Myocyte (in vitro differentiated cells): ENCODE measurements at regions not wholly inside any gene's neighbourhood (a gene's known extent, or its start where the extent isn't known, plus 50 kb on each side); places are given as distances from the start of the nearest gene placed in this dataset.

Experiments used
- DNase-seq: peaks from one replicate; pipeline ENCODE4 v3.0.0-alpha.2; 2012; ENCODE audit warnings: low read depth

DNA sequence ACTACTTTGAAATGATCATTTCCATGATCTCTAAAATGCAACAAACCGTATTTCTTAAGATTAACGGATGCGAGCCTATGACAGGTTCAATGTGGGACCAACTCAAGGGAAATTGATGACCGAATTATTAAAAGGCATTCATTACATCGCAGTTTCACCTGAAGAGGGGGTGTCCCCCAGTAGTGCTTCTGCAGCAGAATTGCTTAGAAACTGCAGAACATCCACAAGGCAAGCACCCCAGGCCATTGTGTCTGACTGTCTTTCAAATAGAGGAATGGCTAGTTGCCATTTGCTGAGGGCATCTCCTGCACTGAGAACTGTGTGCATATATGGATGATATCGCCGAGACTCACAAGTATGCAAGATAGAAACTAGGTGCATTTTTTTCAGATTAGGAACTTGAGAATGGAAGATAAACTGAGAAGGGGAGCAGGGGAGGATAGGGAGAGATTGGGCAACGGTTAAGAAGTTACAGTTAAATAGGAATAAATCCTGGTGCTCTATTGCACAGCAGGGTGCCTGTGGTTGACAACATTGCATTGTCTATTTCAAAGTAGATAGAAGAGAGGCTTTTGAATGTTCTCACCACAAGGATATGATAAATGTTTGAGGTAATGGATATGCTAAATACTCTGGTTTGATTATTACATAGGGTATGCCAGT, 234.3 kb upstream of the PLEKHG7 start:
- DNase-seq: peak; percentile 66

DNA sequence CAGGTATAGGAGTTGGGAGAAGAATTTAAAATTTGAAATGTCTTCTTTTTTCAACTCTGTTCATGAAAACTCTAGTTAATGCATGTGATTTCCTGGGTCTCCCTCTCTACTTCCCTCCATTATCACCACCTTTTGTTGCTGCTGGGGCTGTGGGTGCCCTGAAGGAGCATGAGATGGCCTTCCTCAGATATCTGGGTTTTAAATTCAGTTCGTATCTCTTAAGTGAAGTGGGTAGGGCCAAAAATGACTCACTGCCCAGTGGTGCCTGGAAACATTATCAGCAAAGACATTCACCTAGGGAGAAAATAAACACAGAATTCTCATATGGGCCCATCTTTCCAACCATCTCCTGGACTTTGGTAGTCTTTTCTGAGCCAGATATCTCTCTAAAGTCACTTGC, 234.9 kb upstream of the PLEKHG7 start:
- peak; percentile 88 for DNase-seq

DNA sequence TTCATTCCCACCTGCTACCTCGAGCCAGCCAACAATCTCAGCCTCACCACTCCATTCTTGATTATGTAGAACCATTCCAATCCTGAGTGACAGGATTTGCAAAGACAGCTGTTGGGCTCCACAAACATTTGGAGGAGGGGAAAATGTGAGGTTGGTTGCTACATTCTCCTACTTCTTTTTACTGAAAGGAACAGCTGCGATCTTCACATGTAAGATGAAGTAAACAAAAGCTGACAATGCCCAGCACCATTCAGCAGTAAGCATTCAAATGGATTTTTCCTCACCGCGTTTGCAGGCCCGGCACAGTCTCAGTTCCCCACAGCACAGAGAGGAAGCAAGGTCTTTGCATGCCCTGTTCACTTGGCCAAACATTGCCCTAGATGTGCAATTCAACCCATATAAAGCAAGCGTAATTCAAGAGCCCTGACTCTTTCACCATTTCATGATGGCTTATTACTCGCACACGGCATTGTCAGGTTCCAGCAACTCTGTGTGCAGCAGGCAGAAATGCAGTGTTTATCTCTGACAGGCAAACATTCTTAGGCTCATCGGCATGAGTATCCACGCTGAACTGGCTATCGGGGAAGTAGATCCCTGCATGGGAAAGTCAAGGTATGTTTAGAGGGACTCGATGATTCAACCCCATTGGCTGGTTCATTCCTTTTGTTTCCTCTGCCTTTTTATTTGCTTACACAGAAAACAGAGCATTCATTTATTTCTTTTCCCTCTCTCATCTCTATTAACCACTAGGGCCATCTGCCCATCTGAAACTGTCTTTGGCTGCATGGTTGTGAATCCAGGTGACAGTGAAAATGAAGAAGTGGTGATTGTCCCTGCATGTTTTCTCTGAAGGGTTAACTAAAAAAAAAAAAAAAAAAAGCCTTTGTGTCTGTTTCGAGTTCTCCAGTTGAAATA, 236.1 kb upstream of the PLEKHG7 start:
- DNase-seq: peak; percentile 100

DNA sequence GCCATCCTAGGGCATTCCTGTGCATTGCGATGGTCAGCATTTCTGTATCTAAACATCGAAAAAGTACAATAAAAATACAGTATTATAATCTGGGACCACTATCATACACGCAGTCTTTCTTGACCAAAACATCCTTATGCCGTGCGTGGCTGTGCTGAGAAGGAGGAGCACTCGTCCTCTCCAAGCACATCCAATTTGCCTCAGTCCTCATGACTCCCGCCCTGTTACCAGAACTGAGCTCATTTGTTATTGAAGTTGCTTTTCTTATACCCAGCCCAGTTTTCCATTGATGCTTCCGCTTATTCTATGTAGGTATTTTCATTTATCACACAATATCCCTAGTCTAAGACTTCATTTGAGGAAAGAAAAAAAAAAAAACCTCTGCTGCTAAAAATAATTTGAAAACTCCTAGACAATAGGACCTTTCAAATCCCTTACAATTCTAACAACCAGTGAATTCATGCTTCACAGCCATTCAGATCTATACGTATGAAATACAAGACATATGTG, 236.9 kb upstream of the PLEKHG7 start:
- peak; percentile 61 for DNase-seq

DNA sequence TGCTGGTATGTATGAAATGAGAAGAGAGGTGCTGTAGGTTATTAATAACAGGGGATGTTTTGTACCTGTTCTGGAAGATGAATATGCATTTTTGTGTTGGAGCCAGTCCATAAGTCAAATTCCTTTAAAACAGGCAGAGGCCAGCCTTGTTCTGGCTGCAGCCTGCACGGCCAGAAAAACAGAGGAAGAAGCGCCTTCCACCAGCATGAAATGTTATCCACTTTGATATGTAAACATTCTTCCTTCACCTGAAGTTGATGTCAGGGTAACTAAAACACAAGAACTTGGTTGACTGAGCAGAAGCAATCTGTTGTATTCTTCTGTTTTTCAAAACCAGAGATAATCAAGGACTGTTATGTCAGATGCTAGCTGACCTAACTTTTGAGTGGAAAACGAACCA, 237.9 kb upstream of the PLEKHG7 start:
- no peak for DNase-seq

DNA sequence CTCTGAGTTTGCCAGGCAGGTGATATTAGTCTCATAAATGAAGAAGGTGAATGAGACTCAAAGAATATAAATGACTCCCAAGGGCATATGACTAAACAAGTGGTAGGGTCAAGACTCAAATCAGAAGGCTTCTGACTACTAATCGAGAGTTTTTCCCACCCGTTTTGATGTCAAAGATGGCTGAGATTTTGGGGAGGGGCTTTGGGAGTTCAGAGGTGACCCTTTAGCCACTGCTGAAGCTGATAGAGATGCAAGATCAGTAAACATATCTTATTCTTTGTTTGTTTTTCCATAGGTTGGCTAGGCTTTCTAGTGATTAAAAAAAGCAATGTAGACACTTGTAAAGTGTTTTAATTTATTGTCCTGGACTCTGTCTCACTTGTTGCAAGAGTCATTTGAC, 239.6 kb upstream of the PLEKHG7 start:
- no peak for DNase-seq

DNA sequence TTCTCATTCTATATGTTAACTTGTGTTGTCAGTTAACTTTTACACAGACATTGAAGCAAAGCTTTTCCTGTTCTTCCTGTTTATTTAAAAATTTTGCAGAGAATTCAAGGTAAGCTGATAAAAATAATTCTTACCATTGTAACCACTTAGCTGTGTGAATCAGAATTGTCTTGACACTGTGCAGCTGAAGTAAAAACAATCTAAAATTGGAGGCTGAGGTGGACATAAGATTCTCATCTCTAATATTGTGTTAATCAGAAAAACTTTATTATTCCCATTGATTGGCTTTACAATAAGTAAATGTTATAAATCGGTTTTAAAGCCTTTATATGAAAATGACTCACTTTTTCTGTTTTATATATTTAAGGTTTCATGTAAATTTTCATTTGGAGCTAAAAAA, 240.3 kb upstream of the PLEKHG7 start:
- DNase-seq: peak; percentile 62

DNA sequence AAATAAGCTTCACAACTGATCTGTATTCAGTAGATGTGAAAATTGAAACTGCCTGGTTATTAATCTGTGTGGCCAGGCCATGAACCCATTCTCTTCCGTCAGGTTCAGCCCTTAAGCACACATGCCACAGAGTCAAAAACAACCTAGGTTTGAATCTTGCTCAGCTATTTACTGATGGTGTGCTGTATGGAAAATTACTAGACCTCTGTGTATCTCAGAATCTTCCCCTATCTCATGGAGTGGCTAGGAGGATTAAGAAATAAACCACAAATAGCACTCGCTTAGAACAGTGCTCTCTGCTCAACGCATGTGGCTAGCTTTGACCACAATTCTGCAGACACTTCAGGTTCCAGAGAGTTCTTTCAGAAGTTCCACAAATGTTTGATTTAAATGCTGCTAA, 240.7 kb upstream of the PLEKHG7 start:
- DNase-seq: peak; percentile 90

DNA sequence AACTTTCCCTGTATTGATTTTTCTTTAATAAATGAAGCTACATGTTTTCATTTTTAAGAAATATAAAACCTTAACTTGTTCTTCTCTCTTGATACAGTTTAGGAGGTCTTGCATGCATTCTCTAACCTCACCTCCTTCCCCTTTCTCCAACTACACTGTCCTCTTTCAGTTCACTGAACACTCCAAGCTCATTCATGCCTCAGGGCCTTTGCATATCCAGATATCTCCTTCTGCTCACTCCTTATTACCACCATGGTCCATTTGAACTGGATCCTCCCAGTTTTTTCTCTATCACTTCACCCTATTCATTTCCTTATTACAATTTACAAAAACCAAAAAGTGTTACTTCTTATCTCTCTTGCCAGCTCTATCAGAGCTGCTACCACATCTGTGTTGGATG, 242.9 kb upstream of the PLEKHG7 start:
- no peak for DNase-seq

DNA sequence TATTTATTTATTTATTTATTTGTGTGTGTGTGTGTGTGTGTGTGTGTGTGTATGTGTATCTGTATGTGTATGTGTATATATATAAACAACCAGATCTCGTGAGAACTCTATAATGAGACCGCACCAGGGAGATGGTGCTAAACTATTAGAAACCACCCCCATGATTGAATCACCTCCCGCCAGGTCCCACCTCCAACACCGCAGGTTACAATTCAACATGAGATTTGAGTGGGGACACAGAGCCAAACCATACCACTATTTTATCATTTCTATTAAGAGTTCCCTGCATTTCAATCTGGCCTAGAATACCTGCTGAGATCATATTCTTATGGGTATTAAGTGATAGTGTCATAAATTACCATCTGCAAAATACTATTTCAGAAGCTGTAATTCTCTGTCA, 243.8 kb upstream of the PLEKHG7 start:
- DNase-seq: no peak

DNA sequence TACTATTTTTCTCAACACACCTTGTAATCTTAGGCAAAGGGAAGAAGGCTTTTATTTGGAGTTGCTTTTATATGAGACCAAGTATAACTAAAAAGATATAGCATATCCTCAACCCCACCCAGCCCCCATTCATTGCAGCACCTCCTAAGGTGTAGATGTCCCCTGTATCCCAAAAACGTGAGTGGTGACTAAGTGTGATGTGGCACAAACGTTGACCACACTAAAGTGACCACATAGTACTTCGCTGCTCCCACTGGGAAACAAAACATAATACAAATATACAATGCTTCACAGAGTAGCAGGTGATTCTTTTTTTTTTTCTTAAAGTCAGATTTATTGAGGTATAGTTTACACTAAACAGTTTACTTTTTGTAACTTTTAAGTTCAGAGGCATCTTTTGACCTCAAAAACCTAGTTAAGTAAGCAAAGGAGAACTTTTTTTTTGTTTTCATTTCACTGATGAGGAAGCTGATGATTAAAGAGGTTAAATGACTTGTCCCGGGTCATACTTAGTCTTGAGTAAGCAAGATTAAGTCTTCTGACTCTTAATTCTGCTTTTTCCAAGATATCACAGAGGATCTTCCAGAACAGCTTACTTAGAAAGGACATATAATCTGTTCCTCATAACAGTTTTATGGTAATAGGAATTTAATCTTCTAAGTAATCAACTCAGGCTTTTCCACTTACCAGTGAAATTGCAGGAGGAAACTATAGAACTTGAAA, 245.2 kb upstream of the PLEKHG7 start:
- DNase-seq: no peak

DNA sequence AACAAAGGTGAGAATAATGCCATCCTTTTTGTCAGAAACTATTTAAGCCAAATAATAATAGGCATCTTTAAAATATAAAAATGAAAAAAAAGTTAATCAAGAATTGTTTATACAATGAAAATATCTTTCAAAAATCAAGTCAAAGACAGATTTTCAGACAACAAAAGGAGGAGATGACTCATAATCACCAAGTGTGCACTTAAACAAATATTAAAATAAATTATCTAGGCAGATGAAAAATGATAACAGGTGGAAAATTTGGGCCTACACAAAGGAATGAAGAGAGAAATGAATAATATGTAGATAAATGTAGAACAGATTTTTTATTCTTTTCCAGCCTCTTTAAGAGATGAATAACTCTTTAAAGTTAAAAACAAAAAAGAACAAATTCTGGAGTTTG, 250.0 kb upstream of the PLEKHG7 start:
- DNase-seq: peak; percentile 55

DNA sequence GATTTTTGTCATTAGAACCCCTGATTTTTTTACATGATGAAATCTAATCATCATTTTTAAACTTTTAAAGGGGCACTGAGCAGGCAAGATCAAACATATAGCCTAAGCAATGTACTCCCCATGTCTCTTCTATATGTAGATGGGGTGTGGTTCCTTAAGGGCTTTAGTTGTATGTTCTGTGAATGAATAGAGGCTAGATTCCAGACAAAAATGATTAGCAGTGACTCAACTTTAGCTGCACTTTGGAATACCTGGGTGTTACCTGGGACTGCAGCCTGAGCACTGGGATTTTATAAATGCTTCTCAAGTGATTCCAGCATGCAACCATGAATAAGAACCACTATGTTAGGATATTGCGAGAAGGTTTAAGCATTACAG, 256.7 kb upstream of the PLEKHG7 start:
- no peak for DNase-seq

DNA sequence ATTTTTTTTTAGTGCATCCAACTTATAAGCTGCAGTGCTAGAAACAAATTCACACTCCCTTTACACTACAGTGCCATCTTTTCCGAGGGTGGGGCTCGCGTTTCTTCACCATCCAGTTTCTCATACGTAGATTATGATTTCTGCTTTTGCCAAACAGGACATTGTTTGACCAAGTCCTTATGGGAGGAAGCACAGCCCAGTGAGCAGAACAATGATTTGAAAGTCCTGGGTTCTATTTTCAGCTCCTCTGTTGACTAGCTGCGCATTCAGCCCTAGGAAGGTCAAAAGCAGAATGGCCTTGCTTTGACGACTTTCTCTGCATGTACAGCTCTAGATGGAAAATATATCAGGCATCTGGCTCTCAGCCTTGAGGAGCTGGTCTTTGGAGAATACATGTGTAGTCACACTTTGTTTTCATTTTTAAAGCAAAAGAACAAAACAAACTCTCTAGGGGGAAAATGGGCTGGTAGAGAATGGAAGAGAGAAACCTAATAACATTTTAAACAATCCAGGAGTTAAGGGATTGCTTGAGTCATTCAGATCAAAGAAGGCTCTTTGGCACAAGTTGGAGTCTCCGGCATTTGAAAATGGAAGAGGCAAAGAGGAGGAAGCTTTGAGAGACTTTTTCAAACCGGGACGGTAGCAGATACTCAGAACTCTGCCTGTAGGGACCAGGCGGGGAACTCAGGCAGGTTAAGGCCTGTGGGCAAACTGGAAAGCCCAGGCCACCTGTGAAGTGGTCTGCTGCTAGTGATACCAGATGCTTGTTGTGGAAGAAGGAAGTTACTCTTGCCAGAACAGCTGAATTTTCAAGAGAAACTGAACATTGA, 257.3 kb upstream of the PLEKHG7 start:
- DNase-seq: no peak

DNA sequence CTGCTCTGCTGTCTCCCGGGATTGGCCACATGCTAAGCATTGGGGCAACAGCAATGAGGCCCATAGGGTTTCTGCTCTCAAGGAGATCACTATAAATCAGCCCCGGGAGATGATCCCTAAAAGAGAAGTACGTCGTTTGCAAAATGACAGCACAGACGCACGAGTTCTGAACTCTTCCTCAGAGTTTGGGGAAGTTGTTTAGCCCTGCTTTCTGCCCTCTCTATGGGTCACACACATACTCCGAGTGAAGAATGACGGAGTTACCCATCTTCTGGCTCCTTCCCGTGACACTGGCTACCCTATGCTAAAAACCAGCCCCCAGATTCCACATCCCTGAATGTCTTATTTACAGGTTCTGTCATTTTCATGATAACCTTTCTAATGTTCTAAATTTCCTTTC, 258.0 kb upstream of the PLEKHG7 start:
- DNase-seq: no peak

DNA sequence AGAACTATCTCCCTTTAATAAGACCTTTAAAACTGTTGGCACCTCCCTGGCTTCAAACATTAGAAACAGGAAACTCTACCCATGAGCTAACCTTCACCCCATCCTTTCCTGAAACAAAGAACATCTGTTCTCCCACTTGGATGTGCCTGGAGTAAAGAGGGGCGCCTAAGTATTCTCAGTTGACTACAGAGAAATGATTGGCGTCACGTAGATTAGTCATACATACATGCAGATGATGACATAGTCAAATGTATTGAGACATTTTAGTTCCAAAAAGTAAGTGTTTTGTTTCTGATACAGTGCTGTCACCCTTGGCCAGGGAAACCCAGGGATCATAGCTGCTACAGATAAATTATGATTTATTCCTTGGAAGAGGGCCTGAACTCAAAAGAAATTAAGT, 260.0 kb upstream of the PLEKHG7 start:
- no peak for DNase-seq

DNA sequence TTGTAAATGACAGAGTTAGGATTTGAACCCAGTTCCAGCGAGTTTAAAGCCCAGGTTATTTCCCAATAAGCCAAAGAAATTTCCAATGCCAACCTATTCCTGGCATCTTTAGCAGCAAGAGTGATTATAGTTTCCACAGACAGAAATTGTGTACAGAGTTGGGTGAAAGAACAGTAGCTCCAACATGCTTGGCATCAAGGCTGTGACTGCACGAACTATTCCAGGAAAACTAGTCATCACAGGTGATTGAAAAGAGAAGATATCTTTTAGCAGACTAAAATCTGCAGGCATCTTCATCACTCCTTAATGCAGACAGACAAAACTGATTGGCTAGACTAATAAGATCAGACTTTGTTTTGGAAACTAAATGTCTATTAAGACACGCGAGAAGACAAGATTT, 262.7 kb upstream of the PLEKHG7 start:
- DNase-seq: no peak

DNA sequence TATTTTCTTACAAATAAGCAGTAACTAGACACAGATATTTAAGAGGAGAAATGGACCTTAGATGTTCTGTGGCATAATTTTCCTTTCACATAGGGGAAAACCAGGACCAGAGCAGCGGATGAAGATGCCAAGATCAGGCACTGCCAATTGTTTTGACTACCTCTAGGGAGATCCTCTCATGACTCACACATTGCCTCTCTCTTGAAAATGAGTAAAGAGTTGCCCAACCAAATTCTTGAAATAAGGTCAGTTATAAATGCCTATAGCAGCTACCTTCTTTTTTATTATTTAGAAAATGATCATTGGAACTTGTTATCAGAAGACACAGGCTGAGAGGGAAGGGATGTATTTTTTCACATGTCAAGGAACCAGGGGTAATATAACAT, 263.4 kb upstream of the PLEKHG7 start:
- peak; percentile 76 for DNase-seq

DNA sequence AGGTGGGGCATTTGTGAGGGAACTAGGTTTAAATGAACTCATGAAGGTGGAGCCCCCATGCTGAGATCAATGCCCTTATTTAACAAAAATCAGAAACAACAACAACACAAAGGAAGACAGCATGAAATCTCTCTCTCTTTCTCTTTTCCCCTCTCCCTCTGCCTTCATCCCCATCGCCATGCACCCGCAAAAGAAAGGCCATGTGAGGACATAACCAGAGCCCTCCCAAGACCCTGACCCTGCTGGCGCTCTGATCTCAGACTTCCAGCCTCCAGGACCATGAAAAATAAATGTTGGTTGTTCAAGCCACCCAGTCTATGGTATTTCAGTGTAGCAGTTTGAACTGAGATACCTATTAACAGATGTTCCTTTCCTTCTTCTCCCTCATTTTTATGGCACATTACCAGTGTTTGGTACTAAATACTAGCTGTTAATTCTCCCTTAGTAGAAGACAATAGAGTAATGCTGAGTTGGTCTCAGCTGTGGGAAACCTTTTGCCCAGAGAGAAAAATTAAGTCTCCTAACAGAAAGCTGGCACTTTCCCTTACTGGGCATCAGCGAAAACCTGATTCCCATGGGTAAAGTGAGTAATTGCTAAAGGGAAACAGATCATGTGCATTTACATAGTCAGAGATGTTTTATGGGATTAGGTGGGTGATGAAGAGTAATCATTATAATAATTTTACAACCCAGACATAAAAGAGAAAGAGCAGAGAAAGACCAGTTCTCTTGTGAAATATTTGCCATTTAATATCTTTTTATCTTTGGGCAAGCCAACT, 264.0 kb upstream of the PLEKHG7 start:
- peak; percentile 57 for DNase-seq

DNA sequence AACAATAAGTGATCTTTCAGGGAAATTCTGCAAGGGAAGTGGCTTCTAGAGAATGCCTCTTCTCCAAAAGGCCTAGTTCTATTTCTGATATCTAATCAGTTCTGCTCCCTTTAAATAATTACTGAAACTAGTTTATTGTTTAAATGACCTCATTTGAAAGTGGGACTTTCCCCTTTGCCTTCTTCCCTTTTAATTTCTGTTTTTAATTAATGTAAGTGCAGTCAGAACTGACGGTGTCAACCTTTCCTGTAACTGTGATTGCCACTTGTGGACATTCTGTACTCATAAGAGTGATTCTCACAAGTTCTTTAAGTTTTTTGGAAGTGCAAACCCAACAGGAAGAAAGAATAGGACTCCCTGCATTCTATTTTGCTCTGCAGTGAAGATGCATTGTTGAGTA, 265.3 kb upstream of the PLEKHG7 start:
- no peak for DNase-seq
